Stimulated activated memory B cell treated with anti-CD40 and anti-IgM and Interleukin-4, amounts not matched to agents 10 μg/mL and 1 μg/mL and 100 μg/mL, for 72 hours (primary cell): ENCODE measurements at regions not wholly inside any gene's neighbourhood (a gene's known extent, or its start where the extent isn't known, plus 50 kb on each side); places are given as distances from the start of the nearest gene placed in this dataset.

Experiments used
- ATAC-seq: fragments of 150-1000 bp; cut with Tn5 transposase; 2 replicates; pipeline ENCODE4 v1.10.0; 2021
- H3K27ac Mint-ChIP-seq: one replicate; pipeline ENCODE4 v1.8.0; 2022; ENCODE audit warnings: mild to moderate bottlenecking, mixed read lengths
- H3K27me3 Mint-ChIP-seq: one replicate; pipeline ENCODE4 v1.8.0; 2022; ENCODE audit warnings: mixed read lengths
- H3K36me3 Mint-ChIP-seq: one replicate; pipeline ENCODE4 v1.8.0; 2022; ENCODE audit warnings: mixed read lengths
- H3K4me1 Mint-ChIP-seq: one replicate; pipeline ENCODE4 v1.8.0; 2022; ENCODE audit warnings: mixed read lengths
- H3K4me3 Mint-ChIP-seq: one replicate; pipeline ENCODE4 v1.8.0; 2022; ENCODE audit warnings: mild to moderate bottlenecking, moderate library complexity, mixed read lengths
- H3K9me3 Mint-ChIP-seq: one replicate; pipeline ENCODE4 v1.8.0; 2022; ENCODE audit warnings: mixed read lengths

DNA sequence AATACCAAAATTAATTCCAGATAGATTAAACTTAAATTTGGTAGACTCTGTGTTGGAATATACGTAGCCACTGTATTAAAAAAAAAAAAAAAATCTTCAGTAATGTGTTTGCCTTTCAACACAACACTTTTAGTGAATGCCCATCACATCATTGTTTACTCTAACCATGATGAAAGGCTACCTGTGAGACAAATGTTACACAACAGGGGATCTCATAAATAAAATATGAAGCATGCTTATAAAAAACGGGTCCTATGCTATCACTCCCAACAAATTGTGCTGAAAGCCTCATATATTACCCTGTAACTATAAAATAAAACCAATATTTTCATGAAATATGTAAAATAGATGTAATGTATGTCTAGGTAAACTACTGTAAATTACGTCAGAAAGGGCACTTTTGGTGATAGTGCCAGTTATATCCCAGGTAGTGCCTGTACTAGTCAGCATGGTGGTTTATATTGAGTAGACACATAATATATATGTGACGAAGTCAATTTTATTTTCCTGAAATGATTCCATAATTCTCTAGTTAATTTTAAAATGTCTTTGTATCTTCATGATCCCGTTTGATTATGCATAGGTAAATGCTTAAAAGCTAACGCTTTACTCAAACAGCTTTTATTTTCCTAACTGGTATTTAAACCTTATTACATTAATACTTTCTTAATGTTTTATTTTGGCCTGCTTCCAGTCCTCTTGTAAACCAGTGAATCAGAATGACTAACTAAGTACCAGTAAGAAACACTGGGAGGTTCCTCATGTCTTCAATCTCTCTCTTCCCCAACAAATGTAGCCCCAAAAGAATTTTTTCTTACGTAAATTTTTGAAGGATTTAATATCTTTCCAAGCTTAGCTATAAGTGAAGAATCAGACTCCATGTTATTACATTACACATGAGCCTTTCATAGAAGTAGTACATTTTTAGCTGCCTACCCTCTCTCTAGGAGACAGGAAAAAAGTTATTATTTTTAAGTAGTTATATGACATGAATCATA lies 420.3 kb downstream of the GABRG2 start:
- Mint-ChIP-seq H3K27ac (no peak overlapping the region), H3K36me3 (no peaks in the 10 kb centered on the region), H3K9me3 (peaks cover 8% of the 10 kb centered on the region), H3K4me3 (no peak overlapping the region), H3K4me1 (no peaks in the 10 kb centered on the region), H3K27me3 (no peaks in the 10 kb centered on the region)
- no peak for ATAC-seq

GRCh38 chr5:162496100-162496808 lies 428.7 kb downstream of the GABRG2 start:
- Mint-ChIP-seq H3K4me1 (no peaks in the 10 kb centered on the region), H3K27me3 (no peaks in the 10 kb centered on the region), H3K36me3 (no peaks in the 10 kb centered on the region), H3K27ac (no peak overlapping the region), H3K9me3 (no peaks in the 10 kb centered on the region), H3K4me3 (no peak overlapping the region)
- no peak for ATAC-seq

- ATAC-seq, result no peak
- Mint-ChIP-seq H3K36me3 (no peaks in the 10 kb centered on the region), H3K27ac (no peak overlapping the region), H3K4me1 (no peaks in the 10 kb centered on the region), H3K27me3 (no peaks in the 10 kb centered on the region), H3K9me3 (peaks cover 2% of the 10 kb centered on the region), H3K4me3 (no peak overlapping the region)
These were observed 429.9 kb downstream of the GABRG2 start for GRCh38 chr5:162497455-162497854.

DNA sequence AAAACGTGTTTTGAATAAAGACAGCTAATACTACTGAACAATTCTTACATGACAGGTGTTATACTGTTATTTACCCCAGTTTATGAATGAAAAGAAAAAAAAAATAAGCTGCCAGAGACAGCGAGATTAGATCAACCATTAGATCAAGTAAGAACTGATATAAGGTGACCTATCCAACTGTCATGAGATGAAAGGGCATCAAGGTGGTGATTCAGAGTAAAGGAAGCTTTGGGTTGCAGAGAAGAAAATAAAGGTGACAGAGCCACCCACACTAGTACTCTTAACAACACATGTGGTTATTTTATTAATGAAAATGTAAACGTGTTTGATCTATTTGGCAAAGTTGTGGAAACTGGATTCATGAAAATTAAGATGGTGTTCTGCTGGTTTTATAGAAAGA lies 435.2 kb downstream of the GABRG2 start:
- H3K9me3 Mint-ChIP-seq, result peaks cover 2% of the 10 kb centered on the region
- no peak overlapping the region for H3K4me3 Mint-ChIP-seq
- H3K4me1 Mint-ChIP-seq, result no peaks in the 10 kb centered on the region
- ATAC-seq, result no peak
- no peak overlapping the region for H3K27ac Mint-ChIP-seq
- H3K36me3 Mint-ChIP-seq, result no peaks in the 10 kb centered on the region
- no peaks in the 10 kb centered on the region for H3K27me3 Mint-ChIP-seq

- Mint-ChIP-seq H3K4me1 (no peaks in the 10 kb centered on the region), H3K9me3 (peaks cover 2% of the 10 kb centered on the region), H3K4me3 (no peak overlapping the region), H3K36me3 (no peaks in the 10 kb centered on the region), H3K27ac (no peak overlapping the region), H3K27me3 (no peaks in the 10 kb centered on the region)
- ATAC-seq, result no peak
These were observed 436.2 kb downstream of the GABRG2 start for GRCh38 chr5:162503796-162504195.

GRCh38 chr5:162512935-162513565 lies 445.5 kb downstream of the GABRG2 start:
- H3K27ac Mint-ChIP-seq, result no peak overlapping the region
- no peak overlapping the region for H3K4me3 Mint-ChIP-seq
- peaks cover 20% of the 10 kb centered on the region for H3K9me3 Mint-ChIP-seq
- H3K36me3 Mint-ChIP-seq, result no peaks in the 10 kb centered on the region
- no peak for ATAC-seq
- no peaks in the 10 kb centered on the region for H3K4me1 Mint-ChIP-seq
- no peaks in the 10 kb centered on the region for H3K27me3 Mint-ChIP-seq

- Mint-ChIP-seq H3K27me3 (no peaks in the 10 kb centered on the region), H3K9me3 (peaks cover 24% of the 10 kb centered on the region), H3K36me3 (no peaks in the 10 kb centered on the region), H3K27ac (no peak overlapping the region), H3K4me3 (no peak overlapping the region), H3K4me1 (no peaks in the 10 kb centered on the region)
- ATAC-seq, result no peak
These were observed 446.5 kb downstream of the GABRG2 start for GRCh38 chr5:162514116-162514515.

GRCh38 chr5:162520878-162521277 lies 453.3 kb downstream of the GABRG2 start:
- Mint-ChIP-seq H3K36me3 (no peaks in the 10 kb centered on the region), H3K27ac (no peak overlapping the region), H3K4me1 (no peaks in the 10 kb centered on the region), H3K4me3 (no peak overlapping the region), H3K9me3 (peaks cover 18% of the 10 kb centered on the region), H3K27me3 (no peaks in the 10 kb centered on the region)
- no peak for ATAC-seq

- peaks cover 9% of the 10 kb centered on the region for H3K9me3 Mint-ChIP-seq
- H3K27ac Mint-ChIP-seq, result no peak overlapping the region
- ATAC-seq, result no peak
- H3K4me1 Mint-ChIP-seq, result no peaks in the 10 kb centered on the region
- no peaks in the 10 kb centered on the region for H3K27me3 Mint-ChIP-seq
- H3K36me3 Mint-ChIP-seq, result no peaks in the 10 kb centered on the region
- no peak overlapping the region for H3K4me3 Mint-ChIP-seq
These were observed 461.6 kb downstream of the GABRG2 start for GRCh38 chr5:162529209-162529608.

DNA sequence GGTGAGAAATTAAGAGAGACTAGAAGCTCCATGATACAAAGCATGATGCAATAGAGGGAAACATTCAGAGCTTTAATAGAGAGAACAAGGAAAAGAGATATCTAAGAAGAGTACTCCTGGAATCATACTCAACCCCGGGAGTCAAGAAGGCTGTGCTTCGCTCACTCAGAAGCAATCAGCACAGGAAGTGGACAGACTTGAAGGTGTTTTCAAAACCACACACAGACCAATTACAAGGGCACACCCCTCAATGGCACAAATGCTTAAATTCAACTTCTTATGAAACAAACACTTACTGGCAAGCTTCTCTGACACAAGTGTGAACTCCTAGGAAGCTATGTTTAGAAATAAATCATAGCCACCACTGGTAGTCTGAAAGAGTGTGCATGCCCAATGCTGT lies 462.3 kb downstream of the GABRG2 start:
- Mint-ChIP-seq H3K4me1 (no peaks in the 10 kb centered on the region), H3K27ac (no peak overlapping the region), H3K9me3 (peaks cover 5% of the 10 kb centered on the region)

DNA sequence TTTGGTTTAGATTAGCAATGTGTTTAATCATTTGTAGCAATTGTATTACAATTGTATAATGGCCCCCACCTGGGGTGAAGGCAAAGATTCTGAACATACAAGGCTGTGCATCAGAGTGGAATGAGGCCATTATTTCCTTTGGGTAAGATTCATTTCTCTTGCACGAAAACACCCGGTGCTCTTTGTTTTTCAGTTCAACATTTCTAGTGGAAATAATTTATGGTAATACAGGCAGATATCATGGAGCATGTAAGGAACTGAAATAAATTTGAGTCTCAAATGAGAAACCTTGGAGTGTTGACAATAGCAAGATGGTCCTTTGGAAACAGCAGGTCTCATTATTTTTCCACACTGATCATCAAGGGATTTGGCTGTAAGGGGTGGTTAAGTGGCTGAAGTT lies 475.9 kb downstream of the GABRG2 start:
- Mint-ChIP-seq H3K27me3 (no peaks in the 10 kb centered on the region), H3K27ac (no peak overlapping the region), H3K4me1 (no peaks in the 10 kb centered on the region), H3K4me3 (no peak overlapping the region), H3K36me3 (no peaks in the 10 kb centered on the region), H3K9me3 (no peaks in the 10 kb centered on the region)
- no peak for ATAC-seq

More for the DNA sequence above, 462.3 kb downstream of the GABRG2 start:
- no peaks in the 10 kb centered on the region for H3K36me3 Mint-ChIP-seq
- no peaks in the 10 kb centered on the region for H3K27me3 Mint-ChIP-seq
- H3K4me3 Mint-ChIP-seq, result no peak overlapping the region
- ATAC-seq, result no peak

- Mint-ChIP-seq H3K36me3 (no peaks in the 10 kb centered on the region), H3K4me1 (no peaks in the 10 kb centered on the region), H3K4me3 (no peak overlapping the region), H3K9me3 (no peaks in the 10 kb centered on the region), H3K27me3 (no peaks in the 10 kb centered on the region), H3K27ac (no peak overlapping the region)
- ATAC-seq, result no peak
These were observed 477.3 kb downstream of the GABRG2 start for GRCh38 chr5:162544905-162545304.

DNA sequence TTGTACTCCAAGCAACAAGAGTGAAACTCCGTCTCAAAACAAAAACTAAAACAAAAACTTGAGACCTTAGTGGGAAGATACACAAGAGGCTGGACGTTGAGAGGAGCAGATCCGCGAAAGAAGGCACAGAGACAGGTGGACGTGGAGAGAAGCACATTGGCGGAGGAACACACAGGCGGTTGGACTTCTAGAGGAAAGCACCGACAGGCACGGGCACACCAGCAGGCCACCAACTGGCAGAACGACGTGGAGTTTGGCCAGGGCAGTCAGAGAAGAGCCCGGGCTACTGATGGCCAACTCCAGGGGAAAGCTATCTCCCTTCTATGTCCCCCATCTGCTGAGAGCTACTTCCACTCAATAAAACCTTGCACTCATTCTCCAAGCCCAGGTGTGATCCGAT lies 482.7 kb downstream of the GABRG2 start:
- ATAC-seq, result no peak
- H3K27ac Mint-ChIP-seq, result no peak overlapping the region

GRCh38 chr5:162558120-162558519 lies 490.5 kb downstream of the GABRG2 start:
- Mint-ChIP-seq H3K4me1 (no peaks in the 10 kb centered on the region), H3K36me3 (no peaks in the 10 kb centered on the region), H3K27me3 (no peaks in the 10 kb centered on the region), H3K27ac (no peak overlapping the region), H3K4me3 (no peak overlapping the region), H3K9me3 (peaks cover 7% of the 10 kb centered on the region)
- no peak for ATAC-seq

More for the DNA sequence above, 482.7 kb downstream of the GABRG2 start:
- Mint-ChIP-seq H3K36me3 (no peaks in the 10 kb centered on the region), H3K4me3 (no peak overlapping the region), H3K9me3 (peaks cover 2% of the 10 kb centered on the region), H3K27me3 (no peaks in the 10 kb centered on the region), H3K4me1 (no peaks in the 10 kb centered on the region)

DNA sequence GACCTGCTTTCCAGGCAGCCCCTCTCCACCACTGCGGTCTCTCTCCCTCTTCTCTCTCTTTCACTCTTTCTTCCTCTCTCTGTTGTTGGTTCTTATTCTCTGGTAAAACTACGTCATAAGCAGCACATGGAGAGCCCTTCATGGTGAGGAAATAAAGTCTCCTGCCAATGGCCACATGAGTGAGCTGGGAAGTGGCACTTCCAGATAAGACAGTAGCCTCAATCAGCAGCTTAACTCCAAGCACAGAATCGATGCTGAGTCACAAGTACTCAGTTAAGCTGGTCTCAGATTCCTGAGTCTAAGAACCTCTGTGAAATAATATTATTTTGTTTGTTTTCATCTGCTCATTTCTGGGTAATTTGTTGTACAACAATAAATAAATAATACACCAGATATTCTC lies 500.1 kb downstream of the GABRG2 start:
- Mint-ChIP-seq H3K4me3 (no peak overlapping the region), H3K27me3 (no peaks in the 10 kb centered on the region), H3K27ac (no peak overlapping the region), H3K36me3 (no peaks in the 10 kb centered on the region), H3K4me1 (no peaks in the 10 kb centered on the region), H3K9me3 (no peaks in the 10 kb centered on the region)
- ATAC-seq, result no peak
